ENCODE measurements at regions not wholly inside any gene's neighbourhood (a gene's known extent, or its start where the extent isn't known, plus 50 kb on each side); places are given as distances from the start of the nearest gene placed in this dataset.

- TF ChIP-seq POLR2A (IDR thresholded peaks at IDR 0.05) (no peak), POLR2AphosphoS5 (IDR thresholded peaks at IDR 0.05) (no peak), EP300 (IDR thresholded peaks at IDR 0.05) (no peak), CTCF (IDR thresholded peaks at IDR 0.05) (no peak)
These were observed 59.0 kb downstream of the GSX1 start for GRCh38 chr13:27851096-27851850.

Data from suprapubic skin (tissue), 4 donors.